ENCODE measurements at regions not wholly inside any gene's neighbourhood (a gene's known extent, or its start where the extent isn't known, plus 50 kb on each side); places are given as distances from the start of the nearest gene placed in this dataset.

- no peak overlapping the region for H3K27ac ChIP-seq
- H3K9me3 ChIP-seq (ENCODE audit: low read depth), result no peaks in the 10 kb centered on the region
- no peaks in the 10 kb centered on the region for H4K20me1 ChIP-seq (ENCODE audit: low read depth)
- peak; percentile 18 for DNase-seq (ENCODE audit: low spot score)
- H2AFZ ChIP-seq (replicated peaks), result peak overlapping the region; percentile 97
- no peaks in the 10 kb centered on the region for H3K27me3 ChIP-seq
- H3F3A ChIP-seq (ENCODE audit: low read depth), result no peaks in the 10 kb centered on the region
- Mint-ChIP-seq H3K36me3 (no peaks in the 10 kb centered on the region), H3K4me3 (no peak overlapping the region), H3K27me3 (ENCODE audit: insufficient read depth, low read depth) (no peaks in the 10 kb centered on the region), H3K27ac (no peak overlapping the region), H3K9me3 (no peaks in the 10 kb centered on the region), H3K4me1 (no peaks in the 10 kb centered on the region)
- no peak overlapping the region for H3K4me2 ChIP-seq
- no peaks in the 10 kb centered on the region for H3K79me2 ChIP-seq (ENCODE audit: low read depth)
- H3K4me1 ChIP-seq, result peaks cover 7% of the 10 kb centered on the region
- H3K9ac ChIP-seq, result no peak overlapping the region
- no peaks in the 10 kb centered on the region for H3K36me3 ChIP-seq
- no peak overlapping the region for H3K4me3 ChIP-seq
- TF ChIP-seq EZH2phosphoT487 (IDR thresholded peaks at IDR 0.05) (no peak), CTCF (IDR thresholded peaks at IDR 0.05) (no peak), EZH2 (IDR thresholded peaks at IDR 0.05) (no peak)
These were observed 581.1 kb upstream of the MGAT4C start for GRCh38 chr12:86837246-86837645.

GRCh38 chr12:86834217-86834616 lies 578.0 kb upstream of the MGAT4C start:
- Mint-ChIP-seq H3K36me3 (no peaks in the 10 kb centered on the region), H3K27ac (no peak overlapping the region), H3K9me3 (no peaks in the 10 kb centered on the region), H3K27me3 (ENCODE audit: insufficient read depth, low read depth) (no peaks in the 10 kb centered on the region), H3K4me3 (no peak overlapping the region), H3K4me1 (no peaks in the 10 kb centered on the region)
- no peak overlapping the region for H3K9ac ChIP-seq
- no peaks in the 10 kb centered on the region for H3K36me3 ChIP-seq
- no peak for TF ChIP-seq EZH2phosphoT487 (IDR thresholded peaks at IDR 0.05)
- no peak for TF ChIP-seq EZH2 (IDR thresholded peaks at IDR 0.05)
- no peak for TF ChIP-seq CTCF (IDR thresholded peaks at IDR 0.05)
- no peak overlapping the region for H3K4me2 ChIP-seq
- H3K9me3 ChIP-seq (ENCODE audit: low read depth), result no peaks in the 10 kb centered on the region
- peaks cover 7% of the 10 kb centered on the region for H3K4me1 ChIP-seq
- H3K27ac ChIP-seq, result no peak overlapping the region
- no peak overlapping the region for H3K4me3 ChIP-seq
- no peaks in the 10 kb centered on the region for H3K27me3 ChIP-seq
- H2AFZ ChIP-seq (replicated peaks), result no peak overlapping the region
- DNase-seq (ENCODE audit: low spot score), result no peak
- no peaks in the 10 kb centered on the region for H3K79me2 ChIP-seq (ENCODE audit: low read depth)
- no peaks in the 10 kb centered on the region for H3F3A ChIP-seq (ENCODE audit: low read depth)
- no peaks in the 10 kb centered on the region for H4K20me1 ChIP-seq (ENCODE audit: low read depth)

GRCh38 chr12:86827409-86827808 lies 571.2 kb upstream of the MGAT4C start:
- H2AFZ ChIP-seq (replicated peaks), result no peak overlapping the region
- no peaks in the 10 kb centered on the region for H3K79me2 ChIP-seq (ENCODE audit: low read depth)
- H4K20me1 ChIP-seq (ENCODE audit: low read depth), result no peaks in the 10 kb centered on the region
- no peaks in the 10 kb centered on the region for H3K4me1 ChIP-seq
- Mint-ChIP-seq H3K4me3 (no peak overlapping the region), H3K4me1 (no peaks in the 10 kb centered on the region), H3K9me3 (no peaks in the 10 kb centered on the region), H3K36me3 (no peaks in the 10 kb centered on the region), H3K27ac (no peak overlapping the region), H3K27me3 (ENCODE audit: insufficient read depth, low read depth) (no peaks in the 10 kb centered on the region)
- no peaks in the 10 kb centered on the region for H3K9me3 ChIP-seq (ENCODE audit: low read depth)
- no peaks in the 10 kb centered on the region for H3K27me3 ChIP-seq
- DNase-seq (ENCODE audit: low spot score), result no peak
- H3F3A ChIP-seq (ENCODE audit: low read depth), result no peaks in the 10 kb centered on the region
- H3K4me3 ChIP-seq, result no peak overlapping the region
- TF ChIP-seq EZH2phosphoT487 (IDR thresholded peaks at IDR 0.05), result no peak
- TF ChIP-seq EZH2 (IDR thresholded peaks at IDR 0.05), result no peak
- TF ChIP-seq CTCF (IDR thresholded peaks at IDR 0.05), result no peak
- H3K4me2 ChIP-seq, result no peak overlapping the region
- H3K36me3 ChIP-seq, result no peaks in the 10 kb centered on the region
- no peak overlapping the region for H3K27ac ChIP-seq
- no peak overlapping the region for H3K9ac ChIP-seq

- Histone ChIP-seq H3K4me1 (no peaks in the 10 kb centered on the region), H2AFZ (replicated peaks) (peak overlapping the region; percentile 17), H3K4me2 (no peak overlapping the region), H4K20me1 (ENCODE audit: low read depth) (no peaks in the 10 kb centered on the region), H3K9ac (no peak overlapping the region), H3K4me3 (no peak overlapping the region), H3K27ac (no peak overlapping the region), H3K79me2 (ENCODE audit: low read depth) (no peaks in the 10 kb centered on the region), H3K9me3 (ENCODE audit: low read depth) (no peaks in the 10 kb centered on the region), H3F3A (ENCODE audit: low read depth) (no peaks in the 10 kb centered on the region), H3K36me3 (no peaks in the 10 kb centered on the region), H3K27me3 (no peaks in the 10 kb centered on the region)
- Mint-ChIP-seq H3K27me3 (ENCODE audit: insufficient read depth, low read depth) (no peaks in the 10 kb centered on the region), H3K36me3 (no peaks in the 10 kb centered on the region), H3K4me3 (no peak overlapping the region), H3K27ac (no peak overlapping the region), H3K9me3 (no peaks in the 10 kb centered on the region), H3K4me1 (no peaks in the 10 kb centered on the region)
- no peak for DNase-seq (ENCODE audit: low spot score)
- TF ChIP-seq CTCF (IDR thresholded peaks at IDR 0.05) (no peak), EZH2 (IDR thresholded peaks at IDR 0.05) (no peak), EZH2phosphoT487 (IDR thresholded peaks at IDR 0.05) (no peak)
These were observed 569.9 kb upstream of the MGAT4C start for GRCh38 chr12:86826051-86826450.
